Activated T-cell treated with anti-CD3 and anti-CD28 coated beads, Interleukin-2, amount 50 U/mL, for 48 hours (primary cell): ENCODE measurements at regions not wholly inside any gene's neighbourhood (a gene's known extent, or its start where the extent isn't known, plus 50 kb on each side); places are given as distances from the start of the nearest gene placed in this dataset.
"Not testable (repeated sequence)": the region's sequence is repeated elsewhere in the genome, so short reads cannot be mapped to it uniquely, and the experiment has no call there.

ENCODE experiments used
- DNase-seq, 2 experiments: peaks; one replicate each; pipeline ENCODE4 v3.0.0-alpha.2; 2020

- DNase-seq, result no peak
Observed at GRCh38 chr2:121151311-121152109, 133.5 kb downstream of the TFCP2L1 start.

DNA sequence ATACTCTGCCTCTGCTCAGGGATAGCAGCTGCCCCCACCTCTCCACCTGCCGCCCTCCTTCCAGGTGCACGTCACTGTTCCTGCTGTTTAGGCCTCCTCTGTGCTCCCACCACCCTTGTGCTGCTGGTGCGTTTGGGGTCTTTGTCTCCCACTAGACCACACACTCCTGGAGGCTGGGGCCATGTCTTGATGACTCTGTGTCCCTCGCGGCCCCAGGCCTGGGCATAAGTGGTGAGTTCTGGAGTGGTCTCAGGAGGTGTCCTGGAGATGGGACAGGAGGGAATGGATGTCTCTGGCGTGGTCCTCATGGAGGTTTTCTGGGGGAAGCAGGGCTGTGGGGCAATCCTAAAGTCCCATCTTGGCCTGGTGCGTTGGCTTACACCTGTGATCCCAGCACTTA is 132.1 kb downstream of the TFCP2L1 start:
- no peak for DNase-seq

DNA sequence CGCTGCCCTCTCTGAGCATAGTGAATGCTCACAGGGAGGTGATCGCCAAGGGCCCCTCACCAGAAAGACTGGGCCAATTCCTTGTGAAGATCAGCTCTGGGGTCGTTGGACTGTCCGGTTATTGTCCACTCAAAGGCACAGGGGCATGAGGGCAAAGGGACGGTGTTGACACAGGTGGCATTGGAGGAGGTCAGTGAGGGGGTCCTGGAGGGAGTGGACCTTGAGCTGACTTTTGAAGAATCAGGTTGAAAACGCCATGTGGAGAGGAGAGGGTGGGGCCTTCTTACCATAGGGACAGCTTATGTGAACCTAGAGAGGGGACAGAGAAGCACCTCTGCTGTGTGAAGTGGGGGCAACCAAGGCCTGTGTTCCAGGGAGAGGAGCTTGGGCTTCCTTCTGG is 131.5 kb downstream of the TFCP2L1 start:
- no peak for DNase-seq

DNA sequence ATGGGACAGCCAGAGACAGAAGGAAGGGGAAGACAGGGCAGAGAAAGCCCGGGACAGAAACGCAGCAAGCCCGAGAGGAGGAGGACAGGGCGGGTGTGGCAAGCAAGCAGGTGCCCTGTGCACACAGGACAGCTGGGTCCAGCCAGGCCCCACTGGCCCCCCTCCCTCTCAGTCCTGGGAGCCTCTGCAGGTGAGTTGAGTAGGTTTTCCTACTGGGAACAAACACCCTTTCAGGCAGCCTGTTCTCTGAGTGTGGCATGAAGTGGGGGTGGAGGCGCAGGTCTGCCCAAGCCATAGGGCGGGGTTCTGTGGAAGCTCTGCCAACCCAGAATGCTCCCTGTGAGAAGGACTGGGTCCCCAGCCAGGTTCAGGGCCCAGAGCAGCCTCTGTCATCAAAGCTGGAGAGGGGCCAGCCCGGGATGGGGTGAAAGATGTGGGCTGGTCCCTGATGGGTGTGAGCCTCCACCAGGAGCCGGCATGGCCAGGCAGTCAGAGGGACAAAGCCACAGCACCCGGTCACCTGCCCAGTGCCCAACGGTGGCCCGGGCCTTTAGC is 129.4 kb downstream of the TFCP2L1 start:
- no peak for DNase-seq

DNA sequence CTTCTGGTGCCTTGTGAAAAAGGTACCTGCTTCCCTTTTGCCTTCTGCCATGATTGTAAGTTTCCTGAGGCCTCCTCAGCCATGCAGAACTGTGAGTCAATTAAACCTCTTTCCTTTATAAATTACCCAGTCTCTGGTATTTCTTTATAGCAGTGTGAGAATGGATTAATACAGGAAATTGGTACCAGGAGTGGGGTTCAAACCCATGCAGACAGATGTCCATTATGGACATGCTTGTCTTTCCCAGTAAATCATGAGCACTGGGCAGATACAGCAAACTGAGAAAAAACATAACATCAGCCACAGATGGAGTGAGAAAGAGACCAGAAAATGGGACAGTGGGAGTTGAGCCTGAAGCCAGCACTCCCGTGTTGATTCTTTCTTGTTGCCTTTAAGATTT is 127.5 kb downstream of the TFCP2L1 start:
- DNase-seq, result not testable (repeated sequence)

GRCh38 chr2:121159291-121160071 is 125.5 kb downstream of the TFCP2L1 start:
- DNase-seq, result no peak

DNA sequence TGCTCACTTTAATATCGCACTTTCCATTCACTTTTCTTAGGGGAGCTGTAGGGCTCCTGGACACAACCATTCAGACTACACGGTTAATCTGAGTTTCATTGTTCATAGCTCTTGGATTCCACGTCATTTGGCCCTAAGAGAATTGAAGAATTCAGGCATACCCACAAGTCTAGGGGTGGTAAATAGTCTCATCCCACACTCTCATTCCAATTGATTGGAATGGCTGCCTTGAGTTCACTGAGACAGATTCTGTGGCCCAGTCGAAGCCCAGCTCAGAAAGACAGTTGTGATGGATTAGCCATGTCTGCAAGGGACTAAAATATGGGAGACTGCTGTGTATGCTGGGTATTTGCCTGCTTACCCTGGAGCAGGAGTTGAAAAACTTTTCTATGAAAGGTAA is 124.6 kb downstream of the TFCP2L1 start:
- no peak for DNase-seq

DNA sequence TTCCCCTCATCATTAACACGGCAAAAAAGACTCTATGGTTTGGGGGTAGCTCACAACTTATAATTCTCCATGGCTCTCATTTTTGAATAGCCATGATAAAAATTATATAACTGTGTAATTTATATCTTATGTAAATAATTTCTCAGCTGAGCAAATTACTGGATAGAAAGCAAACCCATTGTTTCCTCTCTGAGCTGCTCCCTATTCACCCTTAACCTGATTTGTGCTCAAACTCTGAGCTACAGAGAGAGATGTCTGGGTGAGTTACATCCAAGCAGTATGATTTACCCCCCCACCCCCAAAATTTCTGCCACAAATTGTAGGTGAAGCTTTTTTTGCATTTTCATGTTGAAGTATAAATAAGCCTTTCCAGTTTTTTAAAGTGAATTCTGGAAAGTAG is 123.7 kb downstream of the TFCP2L1 start:
- no peak for DNase-seq

GRCh38 chr2:121162893-121163292 is 122.1 kb downstream of the TFCP2L1 start:
- no peak for DNase-seq

DNA sequence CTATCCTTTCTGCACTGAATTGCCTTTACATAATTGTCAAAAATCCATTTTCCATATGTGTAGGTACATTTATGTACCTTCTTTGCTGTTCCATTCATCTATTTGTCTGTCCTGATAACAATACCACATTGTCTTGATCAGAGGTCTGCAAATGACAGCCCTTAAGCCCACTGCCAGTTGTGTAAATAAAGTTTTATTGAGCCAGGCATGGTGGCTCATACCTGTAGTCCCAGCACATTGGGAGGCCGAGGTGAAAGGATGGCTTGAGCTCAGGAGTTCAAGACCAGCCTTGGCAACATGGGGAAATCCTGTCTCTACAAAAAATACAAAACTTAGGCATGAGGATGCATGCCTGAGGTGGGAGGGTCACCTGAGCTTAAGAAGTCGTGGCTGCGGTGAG is 121.0 kb downstream of the TFCP2L1 start:
- DNase-seq, result no peak

DNA sequence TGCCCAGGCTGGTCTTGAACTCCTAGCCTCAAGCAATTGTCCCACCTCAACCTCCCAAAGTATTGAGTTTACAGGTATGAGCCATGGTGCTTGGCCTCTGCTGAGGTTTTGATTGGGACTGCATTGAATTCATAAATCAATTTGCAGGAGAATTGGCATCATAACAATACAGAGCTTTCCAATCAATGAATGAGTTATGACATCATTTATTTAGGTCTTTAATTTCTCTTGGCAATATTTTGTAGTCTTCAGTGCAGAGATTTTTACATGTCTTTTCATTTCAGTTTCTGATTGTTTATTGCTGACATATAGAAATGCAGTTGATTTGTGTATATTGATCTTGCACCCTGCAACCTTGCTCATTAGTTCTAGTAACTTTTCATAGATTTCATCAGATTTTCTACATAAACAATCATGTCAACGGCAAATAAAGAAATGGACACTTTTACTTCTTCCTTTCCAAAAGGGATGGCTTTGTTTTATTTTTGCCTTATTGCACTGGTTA is 119.9 kb downstream of the TFCP2L1 start:
- DNase-seq, result no peak
